Kidney epithelial cell (primary cell): ENCODE measurements at regions not wholly inside any gene's neighbourhood (a gene's known extent, or its start where the extent isn't known, plus 50 kb on each side); places are given as distances from the start of the nearest gene placed in this dataset.
A peak's percentile ranks its signal among the peaks of the same experiment; 100 is the strongest.

Source experiments
- DNase-seq: peaks from one replicate; pipeline ENCODE4 v3.0.0-alpha.2; 2010; ENCODE audit warnings: low read depth
- H3K27me3 ChIP-seq: 2 replicates; pipeline ENCODE4 v1.6.0; 2011; ENCODE audit warnings: low read length; ENCODE audit not compliant: control insufficient read depth, insufficient read depth
- H3K36me3 ChIP-seq: 2 replicates; pipeline ENCODE4 v1.5.1; 2011; ENCODE audit warnings: low read length; ENCODE audit not compliant: control insufficient read depth, insufficient read depth
- H3K4me3 ChIP-seq: 2 replicates; pipeline ENCODE4 v1.5.1; 2011; ENCODE audit warnings: low read depth, mild to moderate bottlenecking, control low read depth, low read length
- TF ChIP-seq, protein P1 (sequence below): IDR thresholded peaks from 2 replicates; pipeline ENCODE4 v1.5.1; 2011; ENCODE audit warnings: mild to moderate bottlenecking, moderate library complexity, low read length, control low read depth, inconsistent platforms; ENCODE audit not compliant: insufficient read depth, poor library complexity, severe bottlenecking

DNA sequence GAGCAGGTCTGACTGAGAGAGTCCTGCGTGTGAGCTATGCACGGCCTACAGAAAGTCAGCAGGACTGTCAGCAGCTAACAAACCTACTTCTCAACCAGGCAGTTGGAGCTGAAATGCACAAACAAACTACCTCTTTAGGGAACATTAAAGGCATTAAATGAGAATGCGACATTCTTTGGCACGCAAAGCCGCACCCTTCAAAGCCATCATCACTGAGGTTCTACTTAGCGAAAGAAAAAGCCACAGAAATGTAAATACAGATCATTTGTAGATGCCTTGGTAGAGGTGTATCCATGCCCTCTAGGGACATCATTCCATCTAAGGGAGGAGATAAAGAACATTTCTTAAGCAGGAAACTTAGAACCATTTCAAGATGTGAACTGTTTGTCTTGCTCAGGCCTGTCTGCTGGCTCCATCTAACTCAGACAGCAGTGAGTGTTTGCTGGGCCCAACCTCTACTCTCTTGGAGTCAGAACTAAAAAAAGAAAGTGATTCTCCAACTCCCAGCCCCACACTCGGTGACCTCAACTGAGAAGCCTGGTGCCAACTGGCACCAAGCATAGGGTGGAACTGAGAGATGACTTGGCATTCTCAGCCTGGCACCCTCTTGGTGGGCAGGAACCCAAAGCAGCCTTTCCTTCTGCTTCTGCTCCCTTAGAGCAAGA lies 63.5 kb upstream of the MBIP start:
- H3K27me3 ChIP-seq = no peaks in the 10 kb centered on the region
- no peaks in the 10 kb centered on the region for H3K36me3 ChIP-seq
- no peak overlapping the region for H3K4me3 ChIP-seq
- TF ChIP-seq, protein P1, sequence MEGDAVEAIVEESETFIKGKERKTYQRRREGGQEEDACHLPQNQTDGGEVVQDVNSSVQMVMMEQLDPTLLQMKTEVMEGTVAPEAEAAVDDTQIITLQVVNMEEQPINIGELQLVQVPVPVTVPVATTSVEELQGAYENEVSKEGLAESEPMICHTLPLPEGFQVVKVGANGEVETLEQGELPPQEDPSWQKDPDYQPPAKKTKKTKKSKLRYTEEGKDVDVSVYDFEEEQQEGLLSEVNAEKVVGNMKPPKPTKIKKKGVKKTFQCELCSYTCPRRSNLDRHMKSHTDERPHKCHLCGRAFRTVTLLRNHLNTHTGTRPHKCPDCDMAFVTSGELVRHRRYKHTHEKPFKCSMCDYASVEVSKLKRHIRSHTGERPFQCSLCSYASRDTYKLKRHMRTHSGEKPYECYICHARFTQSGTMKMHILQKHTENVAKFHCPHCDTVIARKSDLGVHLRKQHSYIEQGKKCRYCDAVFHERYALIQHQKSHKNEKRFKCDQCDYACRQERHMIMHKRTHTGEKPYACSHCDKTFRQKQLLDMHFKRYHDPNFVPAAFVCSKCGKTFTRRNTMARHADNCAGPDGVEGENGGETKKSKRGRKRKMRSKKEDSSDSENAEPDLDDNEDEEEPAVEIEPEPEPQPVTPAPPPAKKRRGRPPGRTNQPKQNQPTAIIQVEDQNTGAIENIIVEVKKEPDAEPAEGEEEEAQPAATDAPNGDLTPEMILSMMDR = no peak
- DNase-seq = no peak

DNA sequence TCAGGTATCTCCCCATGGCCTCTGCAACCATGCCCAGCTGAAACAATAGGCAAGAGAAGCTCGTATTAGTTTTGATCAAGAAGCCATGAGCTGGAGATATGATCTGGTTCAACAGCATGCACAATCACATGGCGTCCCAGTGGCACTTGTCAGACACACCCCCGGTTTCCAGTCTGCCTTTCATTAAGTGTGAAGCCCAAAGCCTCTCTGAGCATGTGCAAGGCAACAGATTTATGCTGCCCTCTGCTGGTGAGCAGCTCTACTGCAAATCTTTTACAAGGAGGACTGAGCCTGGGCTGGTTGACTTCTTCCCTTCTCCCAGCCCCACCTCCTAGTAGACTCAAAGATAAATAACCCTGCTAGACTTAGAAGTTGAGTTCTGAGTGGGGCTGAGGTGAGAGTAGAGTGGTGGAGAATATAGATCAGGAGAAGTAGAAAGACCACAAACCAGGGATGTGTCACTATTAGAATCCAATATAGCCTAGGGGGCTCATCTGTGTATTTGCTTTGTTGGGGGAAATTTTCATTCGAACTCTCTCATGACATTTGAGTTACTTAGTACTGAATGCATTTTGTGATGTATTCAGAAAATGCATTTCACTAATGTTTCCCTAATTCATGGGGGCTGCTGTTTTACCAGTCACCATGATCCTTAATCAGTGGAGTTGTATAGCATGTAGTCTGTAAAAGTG lies 53.7 kb upstream of the MBIP start:
- TF ChIP-seq, protein P1 = peak; percentile 90
- Histone ChIP-seq H3K27me3 (no peaks in the 10 kb centered on the region), H3K36me3 (no peaks in the 10 kb centered on the region), H3K4me3 (no peak overlapping the region)
- peak; percentile 26 for DNase-seq
